ENCODE measurements at regions not wholly inside any gene's neighbourhood (a gene's known extent, or its start where the extent isn't known, plus 50 kb on each side); places are given as distances from the start of the nearest gene placed in this dataset.

GRCh38 chr3:102091358-102091757 is 242.0 kb downstream of the NFKBIZ start:
- H3K4me2 ChIP-seq (ENCODE audit: low read length), result no peak overlapping the region
- POLR2A ChIA-PET, result no interaction called here
- no peaks in the 10 kb centered on the region for H3K4me1 ChIP-seq (ENCODE audit: control insufficient read depth in 1 of 2, insufficient read depth in 2 of 2, low read length in 2 of 2)
- H2AFZ ChIP-seq (ENCODE audit: low read depth, low read length, poor library complexity, severe bottlenecking), result no peak overlapping the region
- no peaks in the 10 kb centered on the region for H3K36me3 ChIP-seq (ENCODE audit: control insufficient read depth in 1 of 2, insufficient read depth in 2 of 2, low read length in 2 of 2)
- DNase-seq (ENCODE audit: low read depth, low spot score) (no peak), ATAC-seq (no peak)
- H3K9me3 ChIP-seq (ENCODE audit: control insufficient read depth in 1 of 2, insufficient read depth in 1 of 2, low read depth in 1 of 2, low read length in 2 of 2), result no peaks in the 10 kb centered on the region
- no peaks in the 10 kb centered on the region for H3K27me3 ChIP-seq (ENCODE audit: insufficient read depth, low read length)
- H3K4me3 ChIP-seq (replicated peaks in 1 of 2; ENCODE audit: low read depth in 1 of 2, low read length in 2 of 2), result no peak overlapping the region
- BruUV-seq (replicated peaks), result no TSS peak
- TF ChIP-seq YY1 (IDR thresholded peaks at IDR 0.05; ENCODE audit: extremely low read depth, insufficient replicate concordance, low read depth, low read length), result no peak
- TF ChIP-seq ZFX (IDR thresholded peaks at IDR 0.05), result no peak
- no peak for TF ChIP-seq ATF3 (IDR thresholded peaks at IDR 0.05)
- TF ChIP-seq EZH2 (IDR thresholded peaks at IDR 0.05), result no peak
- TF ChIP-seq EZH2phosphoT487 (IDR thresholded peaks at IDR 0.05; ENCODE audit: borderline replicate concordance), result no peak
- no peak for TF ChIP-seq FOSL1 (IDR thresholded peaks at IDR 0.05; ENCODE audit: low read depth)
- no peak for TF ChIP-seq SIN3A (IDR thresholded peaks at IDR 0.05; ENCODE audit: low read depth)
- TF ChIP-seq ELF1 (IDR thresholded peaks at IDR 0.05; ENCODE audit: borderline replicate concordance, low read depth), result no peak
- TF ChIP-seq RAD21 (IDR thresholded peaks at IDR 0.05; ENCODE audit: low read depth), result no peak
- no peak for TF ChIP-seq JUND (IDR thresholded peaks at IDR 0.05)
- TF ChIP-seq EGR1 (IDR thresholded peaks at IDR 0.05; ENCODE audit: low read depth), result no peak
- TF ChIP-seq TCF7L2 (IDR thresholded peaks at IDR 0.05; ENCODE audit: borderline replicate concordance, extremely low read depth, insufficient read depth, insufficient read length), result no peak
- TF ChIP-seq CEBPB (IDR thresholded peaks at IDR 0.05; ENCODE audit: low read depth), result no peak
- no peak for TF ChIP-seq CTCF (IDR thresholded peaks at IDR 0.05 in 2 of 3, conservative IDR thresholded peaks at IDR 0.05 in 1 of 3; ENCODE audit: borderline replicate concordance in 1 of 3, insufficient read depth in 1 of 3, low read depth in 2 of 3, low read length in 2 of 3)
- TF ChIP-seq MAX (IDR thresholded peaks at IDR 0.05), result no peak
- TF ChIP-seq POLR2A (IDR thresholded peaks at IDR 0.05; ENCODE audit: borderline replicate concordance, extremely low read depth, insufficient read depth, insufficient read length), result no peak
- CTCF ChIA-PET, result no interaction called here
- H3K9me2 ChIP-seq (ENCODE audit: insufficient read depth), result no peaks in the 10 kb centered on the region
- no peaks in the 10 kb centered on the region for H4K20me1 ChIP-seq (ENCODE audit: insufficient read depth)
- RAD21 ChIA-PET (ENCODE audit: low non-redundant PET in 1 of 2, low total read pairs in 2 of 2, uncharacterized antibody in 2 of 2, unreplicated experiment in 2 of 2), result no interaction called here
- no peaks in the 10 kb centered on the region for H3K79me2 ChIP-seq (ENCODE audit: insufficient read depth, low read length)
- intact Hi-C loops (cut with micrococcal nuclease), result no loop called here
- no peak overlapping the region for H3K27ac ChIP-seq (ENCODE audit: low read depth, low read length)
- H3K9ac ChIP-seq (ENCODE audit: low read length), result no peak overlapping the region

Data from HCT116 (cell line).